Activated T-cell treated with anti-CD3 and anti-CD28 coated beads for 1 hour (primary cell): ENCODE measurements at regions not wholly inside any gene's neighbourhood (a gene's known extent, or its start where the extent isn't known, plus 50 kb on each side); places are given as distances from the start of the nearest gene placed in this dataset.

ENCODE experiments used
- DNase-seq: peaks from one replicate; pipeline ENCODE4 v3.0.0-alpha.2; 2020; ENCODE audit warnings: low read depth

- DNase-seq = no peak
Observed at GRCh38 chr15:93268066-93268465, 179.1 kb upstream of the RGMA start.

GRCh38 chr15:93266291-93266690 lies 177.3 kb upstream of the RGMA start:
- no peak for DNase-seq

GRCh38 chr15:93265111-93265556 lies 176.1 kb upstream of the RGMA start:
- DNase-seq = no peak

- no peak for DNase-seq
Observed at GRCh38 chr15:93261845-93262244, 172.8 kb upstream of the RGMA start.

GRCh38 chr15:93257920-93258319 lies 168.9 kb upstream of the RGMA start:
- DNase-seq = no peak

GRCh38 chr15:93253681-93254080 lies 164.7 kb upstream of the RGMA start:
- DNase-seq = no peak

GRCh38 chr15:93252780-93253179 lies 163.8 kb upstream of the RGMA start:
- no peak for DNase-seq

- DNase-seq = no peak
Observed at GRCh38 chr15:93250950-93251349, 161.9 kb upstream of the RGMA start.

- no peak for DNase-seq
Observed at GRCh38 chr15:93250209-93250608, 161.2 kb upstream of the RGMA start.

- no peak for DNase-seq
Observed at GRCh38 chr15:93249623-93250022, 160.6 kb upstream of the RGMA start.

- no peak for DNase-seq
Observed at GRCh38 chr15:93247466-93248121, 158.6 kb upstream of the RGMA start.

- no peak for DNase-seq
Observed at GRCh38 chr15:93246266-93247242, 157.5 kb upstream of the RGMA start.

- DNase-seq = no peak
Observed at GRCh38 chr15:93245661-93246042, 156.6 kb upstream of the RGMA start.

GRCh38 chr15:93244696-93245660 lies 156.0 kb upstream of the RGMA start:
- DNase-seq = no peak

GRCh38 chr15:93243573-93243972 lies 154.6 kb upstream of the RGMA start:
- DNase-seq = no peak

GRCh38 chr15:93241696-93242585 lies 152.9 kb upstream of the RGMA start:
- DNase-seq = no peak

- DNase-seq = no peak
Observed at GRCh38 chr15:93239993-93240392, 151.0 kb upstream of the RGMA start.

GRCh38 chr15:93239591-93239990 lies 150.6 kb upstream of the RGMA start:
- no peak for DNase-seq

- no peak for DNase-seq
Observed at GRCh38 chr15:93238641-93239040, 149.6 kb upstream of the RGMA start.

GRCh38 chr15:93235926-93236780 lies 147.1 kb upstream of the RGMA start:
- no peak for DNase-seq
